ENCODE measurements at regions not wholly inside any gene's neighbourhood (a gene's known extent, or its start where the extent isn't known, plus 50 kb on each side); places are given as distances from the start of the nearest gene placed in this dataset.

- no peaks in the 10 kb centered on the region for H3K79me2 ChIP-seq (ENCODE audit: insufficient read depth, low read length)
- no peak overlapping the region for H3K27ac ChIP-seq (ENCODE audit: low read depth, low read length)
- no peaks in the 10 kb centered on the region for H4K20me1 ChIP-seq (ENCODE audit: insufficient read depth, low read length)
- Mint-ChIP-seq H3K9me3 (ENCODE audit: unreplicated experiment) (no peaks in the 10 kb centered on the region), H3K4me3 (ENCODE audit: unreplicated experiment) (no peak overlapping the region), H3K4me1 (ENCODE audit: low read depth, unreplicated experiment) (peaks cover 29% of the 10 kb centered on the region), H3K36me3 (ENCODE audit: low read depth, unreplicated experiment) (no peaks in the 10 kb centered on the region), H3K27ac (ENCODE audit: unreplicated experiment) (peak overlapping the region; percentile 80), H3K27me3 (ENCODE audit: low read depth, unreplicated experiment) (no peaks in the 10 kb centered on the region)
- DNase-seq (ENCODE audit: low read depth) (peak; percentile 91), FAIRE-seq (no peak)
- no peak overlapping the region for H3K4me3 ChIP-seq (ENCODE audit: insufficient read depth, low read depth, low read length)
- no peak overlapping the region for H3K9ac ChIP-seq (ENCODE audit: low read length)
- TF ChIP-seq EZH2 (IDR thresholded peaks at IDR 0.05; ENCODE audit: insufficient read depth, low read length) (no peak), CTCF (IDR thresholded peaks at IDR 0.05; ENCODE audit: insufficient read depth, low read depth, low read length) (no peak)
- peaks cover 8% of the 10 kb centered on the region for H3K4me1 ChIP-seq (ENCODE audit: insufficient read depth, low read length)
- no peaks in the 10 kb centered on the region for H3K36me3 ChIP-seq (ENCODE audit: insufficient read depth, low read length)
- no peak overlapping the region for H2AFZ ChIP-seq (ENCODE audit: low read depth, low read length)
- H3K9me3 ChIP-seq (ENCODE audit: insufficient read depth, low read depth, low read length), result no peaks in the 10 kb centered on the region
- H3K27me3 ChIP-seq (ENCODE audit: insufficient read depth, low read length), result no peaks in the 10 kb centered on the region
- peak overlapping the region; percentile 28 for H3K4me2 ChIP-seq (ENCODE audit: low read length)
These were observed 95.8 kb upstream of the TAB2 start for GRCh38 chr6:149221774-149222070.

- TF ChIP-seq EZH2 (IDR thresholded peaks at IDR 0.05; ENCODE audit: insufficient read depth, low read length) (no peak), CTCF (IDR thresholded peaks at IDR 0.05; ENCODE audit: insufficient read depth, low read depth, low read length) (no peak)
- DNase-seq (ENCODE audit: low read depth) (no peak), FAIRE-seq (no peak)
- Mint-ChIP-seq H3K4me1 (ENCODE audit: low read depth, unreplicated experiment) (peaks cover 29% of the 10 kb centered on the region), H3K36me3 (ENCODE audit: low read depth, unreplicated experiment) (no peaks in the 10 kb centered on the region), H3K27ac (ENCODE audit: unreplicated experiment) (no peak overlapping the region), H3K27me3 (ENCODE audit: low read depth, unreplicated experiment) (no peaks in the 10 kb centered on the region), H3K4me3 (ENCODE audit: unreplicated experiment) (no peak overlapping the region), H3K9me3 (ENCODE audit: unreplicated experiment) (no peaks in the 10 kb centered on the region)
- Histone ChIP-seq H3K4me1 (ENCODE audit: insufficient read depth, low read length) (peaks cover 8% of the 10 kb centered on the region), H3K79me2 (ENCODE audit: insufficient read depth, low read length) (no peaks in the 10 kb centered on the region), H4K20me1 (ENCODE audit: insufficient read depth, low read length) (no peaks in the 10 kb centered on the region), H3K9me3 (ENCODE audit: insufficient read depth, low read depth, low read length) (no peaks in the 10 kb centered on the region), H3K4me2 (ENCODE audit: low read length) (no peak overlapping the region), H2AFZ (ENCODE audit: low read depth, low read length) (no peak overlapping the region), H3K27me3 (ENCODE audit: insufficient read depth, low read length) (no peaks in the 10 kb centered on the region), H3K27ac (ENCODE audit: low read depth, low read length) (no peak overlapping the region), H3K4me3 (ENCODE audit: insufficient read depth, low read depth, low read length) (no peak overlapping the region), H3K36me3 (ENCODE audit: insufficient read depth, low read length) (no peaks in the 10 kb centered on the region), H3K9ac (ENCODE audit: low read length) (no peak overlapping the region)
These were observed 94.2 kb upstream of the TAB2 start for GRCh38 chr6:149223120-149223903.

GRCh38 chr6:149223904-149224351, 93.6 kb upstream of the TAB2 start:
- FAIRE-seq (no peak), DNase-seq (ENCODE audit: low read depth) (no peak)
- Mint-ChIP-seq H3K27ac (ENCODE audit: unreplicated experiment) (no peak overlapping the region), H3K36me3 (ENCODE audit: low read depth, unreplicated experiment) (no peaks in the 10 kb centered on the region), H3K4me1 (ENCODE audit: low read depth, unreplicated experiment) (peaks cover 25% of the 10 kb centered on the region), H3K9me3 (ENCODE audit: unreplicated experiment) (no peaks in the 10 kb centered on the region), H3K27me3 (ENCODE audit: low read depth, unreplicated experiment) (no peaks in the 10 kb centered on the region), H3K4me3 (ENCODE audit: unreplicated experiment) (no peak overlapping the region)
- no peaks in the 10 kb centered on the region for H3K79me2 ChIP-seq (ENCODE audit: insufficient read depth, low read length)
- no peak overlapping the region for H3K4me3 ChIP-seq (ENCODE audit: insufficient read depth, low read depth, low read length)
- no peaks in the 10 kb centered on the region for H3K36me3 ChIP-seq (ENCODE audit: insufficient read depth, low read length)
- H3K27ac ChIP-seq (ENCODE audit: low read depth, low read length), result no peak overlapping the region
- TF ChIP-seq CTCF (IDR thresholded peaks at IDR 0.05; ENCODE audit: insufficient read depth, low read depth, low read length) (no peak), EZH2 (IDR thresholded peaks at IDR 0.05; ENCODE audit: insufficient read depth, low read length) (no peak)
- H3K4me1 ChIP-seq (ENCODE audit: insufficient read depth, low read length), result peaks cover 8% of the 10 kb centered on the region
- no peak overlapping the region for H3K4me2 ChIP-seq (ENCODE audit: low read length)
- H3K27me3 ChIP-seq (ENCODE audit: insufficient read depth, low read length), result no peaks in the 10 kb centered on the region
- no peak overlapping the region for H3K9ac ChIP-seq (ENCODE audit: low read length)
- H4K20me1 ChIP-seq (ENCODE audit: insufficient read depth, low read length), result no peaks in the 10 kb centered on the region
- no peak overlapping the region for H2AFZ ChIP-seq (ENCODE audit: low read depth, low read length)
- H3K9me3 ChIP-seq (ENCODE audit: insufficient read depth, low read depth, low read length), result no peaks in the 10 kb centered on the region

All from astrocyte (in vitro differentiated cells and primary cell).